K562 (cell line): ENCODE measurements at regions not wholly inside any gene's neighbourhood (a gene's known extent, or its start where the extent isn't known, plus 50 kb on each side); places are given as distances from the start of the nearest gene placed in this dataset.

Experiments used
- ATAC-seq: fragments of 200-7000 bp; cut with Tn5 transposase; 3 replicates; pipeline ENCODE4 v1.9.1; 2020; ENCODE audit warnings: moderate library complexity
- BruUV-seq: library from RNA; stranded (reverse); fragments of 400-500 nt; replicated peaks from 2 replicates; lab custom pipeline; 2021; lab: Mats Ljungman, UMichigan
- CTCF ChIA-PET: fragments of 300-600 bp; formaldehyde crosslinking; extraction: SDS; loops from one replicate; lab custom pipeline; 2021; ENCODE audit warnings: low intra/inter-chr PET ratio; lab: Yijun Ruan, JAX
- POLR2A ChIA-PET: fragments of 300-600, 350-650 bp; sonication (Branson Sonifier 250); formaldehyde crosslinking; extraction: SDS; loops from one replicate; lab custom pipeline; 2021; ENCODE audit warnings: antibody characterized with exemption, inconsistent platforms; lab: Yijun Ruan, JAX
- DNase-seq, 4 experiments: peaks; one replicate each; pipeline versions ENCODE4 v3.0.0 to v3.0.0-alpha.2; 2011 to 2018; ENCODE audit warnings: low spot score in 3 of 4, mixed read lengths in 3 of 4; ENCODE audit errors: extremely low read depth in 1 of 4
- FAIRE-seq: peaks from 2 replicates; lab custom pipeline; 2011; peaks lifted over from hg19 to GRCh38; lab: Jason Lieb, UNC
- H2AFZ ChIP-seq: 2 replicates; pipeline ENCODE4 v1.6.0; 2011; ENCODE audit warnings: low read depth, low read length, control low read depth, inconsistent platforms
- H3K27ac ChIP-seq: fragments of 200-600 bp; 3 replicates; pipeline ENCODE4 v1.8.0; 2011; ENCODE audit warnings: low read depth, mild to moderate bottlenecking, control low read depth, inconsistent platforms, low read length, moderate library complexity, mixed read lengths; ENCODE audit errors: extremely low read depth
- H3K27me3 ChIP-seq, 2 experiments: fragments of 300-600 bp in 1 of 2; 2 replicates in 1 of 2; 3 replicates in 1 of 2; pipeline versions ENCODE4 v1.6.0 to v1.8.0; 2011; ENCODE audit warnings: inconsistent platforms in 2 of 2, low read length in 2 of 2, mild to moderate bottlenecking in 1 of 2, mixed read lengths in 1 of 2, moderate library complexity in 1 of 2; ENCODE audit not compliant: control insufficient read depth in 2 of 2, insufficient read depth in 2 of 2
- H3K36me3 ChIP-seq: fragments of 300-600 bp; 3 replicates; pipeline ENCODE4 v1.8.0; 2011; ENCODE audit warnings: mild to moderate bottlenecking, low read length, inconsistent platforms; ENCODE audit not compliant: control insufficient read depth, insufficient read depth
- H3K4me1 ChIP-seq, 2 experiments: fragments of 200-600 bp in 1 of 2; replicated peaks in 1 of 2; 2 replicates in 1 of 2; 3 replicates in 1 of 2; pipeline versions ENCODE4 v1.5.1 to v1.8.0; 2011; ENCODE audit warnings: inconsistent platforms in 2 of 2, low read length in 2 of 2, mild to moderate bottlenecking in 1 of 2, mixed read lengths in 1 of 2, moderate library complexity in 1 of 2; ENCODE audit not compliant: control insufficient read depth in 2 of 2, insufficient read depth in 2 of 2
- H3K4me2 ChIP-seq: 2 replicates; pipeline ENCODE4 v1.6.1; 2011; ENCODE audit warnings: low read length, control low read depth, inconsistent platforms, mixed read lengths; ENCODE audit not compliant: insufficient read depth
- H3K4me3 ChIP-seq: fragments of 200-600 bp; sonication (generic), shearing (Covaris generic); 2 replicates; pipeline ENCODE4 v1.5.1; 2016; ENCODE audit warnings: control low read depth, inconsistent platforms
- H3K79me2 ChIP-seq: fragments of 200-600 bp; 3 replicates; pipeline ENCODE4 v1.8.0; 2011; ENCODE audit warnings: low read length, inconsistent platforms; ENCODE audit not compliant: control insufficient read depth, insufficient read depth
- H3K9ac ChIP-seq, 2 experiments: 2 replicates each; pipeline versions ENCODE4 v1.6.0 to v1.6.1; 2011; ENCODE audit warnings: low read depth in 2 of 2, low read length in 2 of 2, control low read depth in 1 of 2, inconsistent platforms in 1 of 2, mild to moderate bottlenecking in 1 of 2, mixed read lengths in 1 of 2; ENCODE audit not compliant: insufficient read depth in 1 of 2
- H3K9me1 ChIP-seq: one replicate; pipeline ENCODE4 v1.6.0; 2011; ENCODE audit warnings: inconsistent platforms, mild to moderate bottlenecking, low read length, moderate library complexity; ENCODE audit not compliant: control insufficient read depth, insufficient read depth
- H3K9me3 ChIP-seq: replicated peaks from 2 replicates; pipeline ENCODE4 v1.5.1; 2011; ENCODE audit warnings: low read depth, low read length, inconsistent platforms; ENCODE audit not compliant: control insufficient read depth, insufficient read depth
- H4K20me1 ChIP-seq: replicated peaks from 2 replicates; pipeline ENCODE4 v1.6.1; 2011; ENCODE audit warnings: low read length, inconsistent platforms, mixed read lengths; ENCODE audit not compliant: control insufficient read depth, insufficient read depth
- BCOR ChIP-seq: fragments of 450-650 bp; IDR thresholded peaks from 2 replicates; pipeline ENCODE4 v1.6.1; 2016
- C11orf30 ChIP-seq: fragments of 450-650 bp; IDR thresholded peaks from 2 replicates; pipeline ENCODE4 v1.6.1; 2016; ENCODE audit warnings: low read depth, mild to moderate bottlenecking
- CEBPZ ChIP-seq: fragments of 150-350 bp; IDR thresholded peaks from 2 replicates; pipeline ENCODE4 v1.6.1; 2014; ENCODE audit warnings: low read depth, mild to moderate bottlenecking, low read length, borderline replicate concordance
- KLF10 ChIP-seq: fragments of 250-450 bp; sonication (Bioruptor Pico); IDR thresholded peaks from 2 replicates; pipeline ENCODE4 v1.6.1; 2021; ENCODE audit warnings: matching md5 sums
- MAFG ChIP-seq: fragments of 450-650 bp; conservative IDR thresholded peaks from 2 replicates; pipeline ENCODE4 v1.6.1; 2016; ENCODE audit warnings: missing genetic modification characterization, missing compliant biosample characterization
- MYNN ChIP-seq, 2 experiments: sonication (generic); formaldehyde crosslinking in 1 of 2; IDR thresholded peaks; 2 replicates each; pipeline versions ENCODE4 v1.5.0 to v1.6.1; 2016 to 2020; ENCODE audit warnings: antibody characterized with exemption in 1 of 2, missing genetic modification reagents in 1 of 2
- RBM34 ChIP-seq: fragments of 200-400 bp; formaldehyde crosslinking; IDR thresholded peaks from 2 replicates; pipeline ENCODE4 v1.6.1; 2018; ENCODE audit warnings: low read length, borderline replicate concordance; ENCODE audit not compliant: insufficient read depth
- ZNF12 ChIP-seq: sonication (generic); formaldehyde crosslinking; IDR thresholded peaks from 2 replicates; pipeline ENCODE4 v1.4.0; 2020; ENCODE audit warnings: mild to moderate bottlenecking, missing genetic modification reagents
- ZNF146 ChIP-seq: IDR thresholded peaks from one replicate; pipeline ENCODE4 v1.6.1; 2018; ENCODE audit warnings: missing compliant biosample characterization; ENCODE audit not compliant: unreplicated experiment
- ZNF316 ChIP-seq: fragments of 450-650 bp; IDR thresholded peaks from 2 replicates; pipeline ENCODE4 v1.6.1; 2016
- ZNF324 ChIP-seq: fragments of 250-450 bp; sonication (Bioruptor Pico); IDR thresholded peaks from 2 replicates; pipeline ENCODE4 v1.4.0; 2020; ENCODE audit warnings: mild to moderate bottlenecking
- in situ Hi-C: fragments of 300-500 bp; cut with MboI; formaldehyde crosslinking; loops from 4 replicates; pipeline ENCODE4 v1.15.0; 2018; ENCODE audit warnings: inconsistent platforms, mixed read lengths
- intact Hi-C: fragments of 100-400 bp; cut with micrococcal nuclease; formaldehyde crosslinking; loops from 2 replicates; pipeline ENCODE4 v1.14.2; 2022

GRCh38 chr2:167450364-167450763 is 562.1 kb downstream of the XIRP2 start:
- Histone ChIP-seq H3K9ac (no peak overlapping the region), H2AFZ (no peak overlapping the region), H4K20me1 (no peaks in the 10 kb centered on the region), H3K4me1 (no peaks in the 10 kb centered on the region), H3K4me3 (no peak overlapping the region), H3K27ac (no peak overlapping the region), H3K27me3 (no peaks in the 10 kb centered on the region), H3K9me3 (no peaks in the 10 kb centered on the region; the same call in none of the 2 replicates), H3K9me1 (no peaks in the 10 kb centered on the region), H3K79me2 (no peaks in the 10 kb centered on the region), H3K36me3 (no peaks in the 10 kb centered on the region), H3K4me2 (no peak overlapping the region)
- no TSS peak for BruUV-seq
- in situ Hi-C loops (no loop called here), intact Hi-C loops (no loop called here)
- no peak for ATAC-seq
- no peak for DNase-seq
- CTCF ChIA-PET = no interaction called here
- TF ChIP-seq BCOR = no peak
- no peak for TF ChIP-seq ZNF12 (CRISPR knock-in tag)
- TF ChIP-seq ZNF324 (CRISPR knock-in tag) = no peak
- no peak for TF ChIP-seq MYNN (IDR thresholded peaks at IDR 0.05)
- TF ChIP-seq MYNN (CRISPR knock-in tag; IDR thresholded peaks at IDR 0.05) = no peak
- TF ChIP-seq ZNF146 (CRISPR knock-in tag) = no peak
- POLR2A ChIA-PET = no interaction called here
- FAIRE-seq = no peak

- no peaks in the 10 kb centered on the region for H3K9me1 ChIP-seq
- H3K27me3 ChIP-seq = no peaks in the 10 kb centered on the region
- H4K20me1 ChIP-seq = no peaks in the 10 kb centered on the region
- TF ChIP-seq CEBPZ = no peak
- peak; percentile 42 for TF ChIP-seq MAFG
- TF ChIP-seq RBM34 = no peak
- peak; percentile 8; the same call in 1 of the 2 replicates for TF ChIP-seq C11orf30
- TF ChIP-seq KLF10 (CRISPR knock-in tag) = no peak
- peak; percentile 59 for TF ChIP-seq ZNF316
- H3K27ac ChIP-seq = no peak overlapping the region
- no peaks in the 10 kb centered on the region for H3K36me3 ChIP-seq
- DNase-seq (no peak), FAIRE-seq (no peak), ATAC-seq (no peak)
- H3K4me2 ChIP-seq = no peak overlapping the region
- intact Hi-C loops (no loop called here), in situ Hi-C loops (no loop called here)
- H2AFZ ChIP-seq = no peak overlapping the region
- no peaks in the 10 kb centered on the region for H3K4me1 ChIP-seq
- BruUV-seq = no TSS peak
- no peak overlapping the region for H3K9ac ChIP-seq
- ChIA-PET CTCF (no interaction called here), POLR2A (no interaction called here)
- H3K79me2 ChIP-seq = no peaks in the 10 kb centered on the region
- no peak overlapping the region for H3K4me3 ChIP-seq
- H3K9me3 ChIP-seq = peaks cover 1% of the 10 kb centered on the region; the same call in 1 of the 2 replicates
Measured at GRCh38 chr2:167440382-167440781, 552.1 kb downstream of the XIRP2 start.
